NOMO-1 treated with dmso at 0.1 percent for 144 hours (cell line): ENCODE measurements at regions not wholly inside any gene's neighbourhood (a gene's known extent, or its start where the extent isn't known, plus 50 kb on each side); places are given as distances from the start of the nearest gene placed in this dataset.
A peak's percentile ranks its signal among the peaks of the same experiment; 100 is the strongest.

Source experiments
- DNase-seq: peaks from one replicate; lab custom pipeline; 2025; ENCODE audit not compliant: unreplicated experiment; lab: John Stamatoyannopoulos, UW

DNA sequence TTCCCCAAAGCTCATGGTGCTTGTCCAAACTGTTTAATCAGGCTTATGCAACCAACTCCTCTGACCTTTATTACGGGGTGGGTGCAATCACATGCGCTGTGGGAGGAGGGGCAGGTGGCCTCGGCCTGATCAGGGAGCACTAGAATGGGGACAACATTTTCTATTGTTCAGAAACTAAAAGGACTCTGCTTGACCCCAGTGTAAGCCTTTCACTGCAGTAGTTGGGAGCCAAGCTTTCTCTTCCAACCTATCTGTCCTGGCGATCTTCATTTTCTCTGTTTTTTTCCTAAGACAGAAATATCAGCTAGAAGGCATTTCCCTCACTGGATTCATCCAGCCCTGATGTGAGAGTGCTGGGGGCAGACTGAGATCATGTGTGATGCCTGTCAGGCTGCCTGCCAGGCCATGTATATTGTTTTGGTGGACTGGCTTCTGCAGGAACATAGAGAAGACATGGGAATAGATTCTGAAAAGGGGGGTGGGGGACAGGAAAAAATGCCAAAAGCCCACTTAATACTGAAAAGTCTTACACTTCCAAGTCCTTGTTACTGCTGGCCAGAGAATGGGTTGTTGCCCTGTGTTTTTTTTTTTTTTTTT, 627.0 kb upstream of the TBL1XR1 start:
- no peak for DNase-seq

DNA sequence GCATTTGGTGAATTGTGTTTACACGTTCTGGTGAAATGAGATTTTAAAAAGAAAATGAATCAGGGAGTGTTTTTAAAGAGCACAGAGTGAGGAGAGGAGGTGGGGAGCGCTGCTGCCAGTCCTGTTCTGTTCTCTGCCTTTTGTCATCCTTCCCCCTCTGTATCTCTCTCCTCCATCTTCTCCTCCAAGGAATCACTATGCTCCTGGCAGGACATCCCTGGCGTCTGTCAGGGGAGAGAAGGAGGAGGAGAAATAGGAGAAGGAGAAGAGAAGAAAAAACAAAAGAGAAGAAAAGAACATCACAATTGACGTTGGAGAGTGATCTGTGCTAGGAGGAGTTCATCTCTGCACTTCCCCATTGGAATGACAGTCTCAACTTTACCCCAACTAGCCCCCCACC, 627.6 kb upstream of the TBL1XR1 start:
- no peak for DNase-seq

DNA sequence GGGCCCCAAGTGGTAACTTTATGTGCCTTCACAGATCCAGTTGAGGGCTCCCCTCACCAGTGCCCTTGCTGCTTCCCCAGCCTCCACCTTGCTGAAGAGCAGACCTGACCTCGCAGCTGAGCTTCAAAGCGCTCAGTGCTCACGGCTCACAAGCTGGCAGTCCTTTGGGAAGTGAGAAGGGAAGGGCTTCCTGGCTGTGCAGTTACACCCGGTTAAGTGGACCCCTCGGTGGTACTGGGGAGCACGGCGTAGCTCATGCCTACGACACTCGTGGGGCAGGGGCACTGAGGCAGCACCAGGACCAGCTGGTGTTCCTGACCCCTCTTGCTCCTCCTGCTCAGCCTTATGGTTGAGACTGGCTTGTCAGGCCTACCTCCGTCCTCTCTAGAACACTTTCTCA, 629.0 kb upstream of the TBL1XR1 start:
- DNase-seq: no peak

DNA sequence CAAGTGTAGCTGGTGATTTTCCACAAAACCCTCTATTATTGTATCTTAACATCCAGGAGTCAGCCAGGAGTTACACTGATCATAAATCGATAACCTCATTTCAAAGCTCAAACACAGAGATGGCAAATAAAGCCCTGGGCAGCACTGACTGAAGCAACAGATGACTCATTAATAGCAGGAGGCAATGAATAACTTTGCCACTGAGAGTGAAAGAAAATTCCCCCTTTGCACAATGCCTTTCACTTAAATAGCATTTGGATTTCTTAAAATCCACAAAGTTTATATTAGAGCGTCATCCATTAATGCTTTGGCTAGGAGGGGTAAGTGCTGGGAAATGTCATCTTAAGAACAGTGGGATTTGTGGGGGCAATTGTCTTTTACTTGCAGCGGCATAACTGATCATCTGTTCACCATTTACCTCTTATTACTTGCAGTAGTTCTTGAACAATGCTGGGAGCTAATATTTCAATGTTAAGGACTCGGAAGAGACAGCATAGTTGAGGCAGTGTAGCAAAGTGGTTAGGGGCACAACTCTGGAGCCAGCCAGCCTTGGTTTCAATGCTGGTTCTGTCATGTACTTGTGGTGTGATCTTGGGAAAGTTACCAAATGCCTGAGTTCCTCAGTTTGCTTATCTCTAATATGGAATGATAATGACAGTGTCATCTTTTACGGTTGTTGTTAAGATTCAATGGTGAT, 630.4 kb upstream of the TBL1XR1 start:
- DNase-seq: no peak

DNA sequence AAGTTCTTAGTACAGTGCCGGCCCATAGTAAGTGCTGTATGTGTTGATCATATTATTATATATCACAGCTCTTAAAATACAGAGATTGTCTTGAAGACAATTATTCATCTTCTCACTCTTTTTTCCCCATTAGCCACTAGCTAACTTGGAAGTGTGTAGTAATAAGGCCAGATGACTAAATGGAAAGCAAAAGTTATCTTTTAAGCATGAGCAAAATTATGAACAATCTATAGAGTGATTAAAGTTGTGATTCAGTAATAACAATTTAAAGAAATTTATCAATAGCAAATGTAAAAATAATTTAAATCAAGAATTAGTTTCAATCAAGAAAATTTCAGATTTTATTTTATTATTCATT, 630.9 kb upstream of the TBL1XR1 start:
- DNase-seq: no peak

DNA sequence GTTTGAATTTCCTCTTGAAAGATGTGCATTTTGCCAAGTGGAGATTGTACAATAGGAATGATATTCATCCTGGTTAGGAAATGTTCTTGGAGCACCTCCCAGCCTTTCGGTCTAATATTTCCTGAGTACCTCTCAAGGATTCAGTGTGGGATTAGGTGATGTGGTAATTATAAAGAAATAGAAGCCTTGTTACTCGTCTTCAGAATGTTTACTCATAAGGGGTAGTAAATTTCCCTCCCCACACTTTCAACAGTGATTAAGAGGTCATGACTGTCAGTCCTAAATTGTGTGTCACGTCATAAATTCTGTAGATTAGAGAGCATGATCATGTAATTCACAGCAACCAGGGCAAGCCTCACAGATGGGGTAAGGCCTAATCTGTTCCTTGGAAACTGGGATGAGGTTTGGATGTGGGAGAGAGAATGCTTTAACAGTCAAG, 633.1 kb upstream of the TBL1XR1 start:
- DNase-seq: no peak

DNA sequence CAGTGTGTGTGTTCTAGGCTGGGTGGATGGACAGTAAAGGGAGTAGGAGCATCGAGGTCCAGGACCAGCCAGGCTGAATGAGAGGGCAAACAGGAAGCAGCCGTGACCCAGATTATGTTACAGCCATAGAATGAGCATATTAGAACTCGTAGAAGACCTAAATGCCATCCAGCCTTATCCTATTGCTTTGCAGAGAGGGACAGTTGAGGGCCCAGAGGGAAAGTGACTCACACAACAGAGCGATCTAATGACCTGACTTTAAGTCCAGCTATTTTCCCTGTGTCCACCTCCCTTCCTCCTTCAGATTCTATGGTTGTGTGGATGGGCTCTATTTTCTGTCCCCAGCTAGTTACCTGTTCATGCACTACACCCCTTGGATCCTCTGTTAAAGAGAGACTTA, 634.1 kb upstream of the TBL1XR1 start:
- no peak for DNase-seq

DNA sequence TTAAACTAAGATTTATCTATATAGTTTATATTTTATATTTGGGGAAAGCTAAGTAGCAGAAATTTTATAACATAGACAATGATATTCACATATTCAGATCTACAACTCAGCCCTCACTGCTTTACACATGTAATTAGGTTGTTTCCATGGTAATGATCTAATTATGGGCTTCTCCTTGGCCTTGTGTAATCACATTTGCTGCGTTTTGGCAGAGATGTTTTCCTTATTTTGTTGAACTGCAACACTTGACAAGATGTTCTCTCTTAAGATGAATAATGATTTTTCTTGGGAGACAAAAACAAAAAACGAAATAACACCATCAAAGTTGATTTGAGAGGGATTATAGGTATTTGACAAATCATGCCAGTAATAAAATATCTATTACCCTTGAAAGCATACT, 635.6 kb upstream of the TBL1XR1 start:
- DNase-seq: peak; percentile 45

DNA sequence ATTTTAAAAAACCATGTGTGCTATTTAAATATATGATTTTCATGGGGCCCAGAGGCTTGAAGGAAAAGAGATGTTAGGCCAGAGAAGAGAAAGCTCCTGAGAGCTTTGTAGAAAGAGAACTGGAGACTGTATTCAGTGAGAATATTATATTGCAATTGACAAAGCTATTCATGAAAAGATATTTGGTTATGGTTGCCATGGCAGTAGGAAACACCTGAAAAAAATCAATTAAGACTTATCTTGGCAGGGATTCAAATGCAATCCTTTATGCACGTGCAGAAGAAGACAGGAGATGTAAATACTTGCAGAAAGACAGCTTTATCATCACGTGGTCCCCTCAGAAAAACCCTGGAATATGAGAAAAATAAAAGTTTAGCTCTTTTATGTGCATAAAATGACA, 636.0 kb upstream of the TBL1XR1 start:
- no peak for DNase-seq

DNA sequence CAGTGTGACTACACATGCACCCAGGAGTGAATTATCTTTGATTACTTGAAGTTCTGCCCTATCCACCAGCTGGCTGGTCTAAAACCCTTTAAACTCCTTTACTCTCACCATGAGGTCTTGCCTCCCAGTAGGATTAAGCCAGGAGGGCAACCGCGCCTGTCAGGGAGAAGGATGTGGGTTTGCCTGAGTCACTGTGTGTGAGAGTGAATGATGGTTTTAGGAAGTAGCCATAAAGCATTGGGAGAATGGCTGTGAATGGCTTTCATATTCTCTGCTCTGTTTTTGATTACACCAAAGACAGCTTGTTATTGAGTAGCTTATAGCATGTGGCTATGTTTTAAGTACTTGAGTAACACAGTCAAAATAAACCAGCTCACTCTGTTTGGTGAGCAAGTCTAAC, 637.7 kb upstream of the TBL1XR1 start:
- DNase-seq: peak; percentile 83

DNA sequence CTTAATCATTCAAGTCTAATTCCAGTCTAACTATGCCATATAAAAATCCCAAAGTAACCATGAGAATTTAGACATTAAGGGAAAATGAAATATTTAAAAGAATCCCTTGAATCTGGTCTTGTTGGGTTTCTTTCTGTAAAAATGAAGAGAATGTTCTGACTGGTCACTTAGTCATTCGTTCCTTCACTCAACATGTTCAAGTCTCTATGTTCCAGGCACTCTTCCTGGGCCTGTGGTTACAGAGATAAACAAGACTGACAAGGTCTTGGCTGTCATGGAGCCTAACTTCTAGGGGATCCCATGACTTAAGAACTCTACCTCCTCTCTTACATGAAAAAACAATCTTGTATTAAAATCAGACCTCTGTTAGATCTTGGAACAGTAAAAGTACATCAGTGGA, 638.6 kb upstream of the TBL1XR1 start:
- DNase-seq: no peak

DNA sequence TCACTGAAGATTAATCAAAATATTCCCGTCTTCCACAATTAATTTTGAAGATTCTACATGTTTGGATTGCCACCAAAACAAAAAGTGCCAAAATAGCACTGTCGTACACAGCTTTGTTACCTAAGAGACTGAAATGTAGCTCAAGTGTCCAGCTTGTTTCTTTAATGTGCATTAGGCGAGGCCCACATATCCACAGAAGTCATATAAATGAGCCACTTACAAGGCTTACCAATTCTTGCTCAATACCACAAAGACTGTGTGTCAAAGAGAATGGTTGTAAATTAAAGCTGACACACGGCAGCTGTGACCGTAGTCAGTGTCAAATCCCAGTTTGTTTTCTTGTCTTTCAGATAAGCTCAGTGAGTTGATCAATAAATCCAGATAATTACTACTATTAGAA, 639.4 kb upstream of the TBL1XR1 start:
- peak; percentile 60 for DNase-seq

DNA sequence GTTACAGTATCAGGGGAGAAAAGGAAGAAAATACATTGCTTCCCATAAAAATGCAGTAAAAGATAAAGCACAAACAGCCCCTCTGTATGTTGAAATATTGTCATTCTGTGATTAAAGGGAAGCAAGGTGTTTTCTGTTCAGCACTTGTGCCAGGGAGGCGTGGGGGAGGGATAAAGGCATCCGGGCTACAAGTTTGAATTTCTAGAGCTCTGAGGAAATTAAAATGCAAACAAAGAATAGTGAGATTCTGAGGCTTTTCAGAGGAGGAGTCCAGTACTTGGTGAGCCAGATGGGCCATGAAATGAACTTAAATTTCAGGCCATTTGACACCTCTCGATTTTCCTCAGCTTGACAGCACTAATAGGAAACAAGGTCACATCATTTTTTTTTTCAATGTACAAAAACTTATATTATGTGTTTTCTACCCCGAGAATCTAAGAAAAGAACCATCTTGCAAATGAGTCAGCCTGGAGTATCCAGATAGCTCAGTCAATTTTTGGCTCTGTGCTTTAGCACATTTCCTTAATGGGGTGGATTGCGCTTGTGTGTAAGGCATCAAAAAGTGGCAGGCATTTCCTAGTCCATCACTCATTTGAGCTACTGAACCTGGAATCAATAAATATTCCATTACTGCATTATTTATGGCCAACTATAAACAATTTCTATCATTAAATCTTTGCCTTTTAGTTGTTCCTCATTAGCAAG, 640.8 kb upstream of the TBL1XR1 start:
- no peak for DNase-seq

DNA sequence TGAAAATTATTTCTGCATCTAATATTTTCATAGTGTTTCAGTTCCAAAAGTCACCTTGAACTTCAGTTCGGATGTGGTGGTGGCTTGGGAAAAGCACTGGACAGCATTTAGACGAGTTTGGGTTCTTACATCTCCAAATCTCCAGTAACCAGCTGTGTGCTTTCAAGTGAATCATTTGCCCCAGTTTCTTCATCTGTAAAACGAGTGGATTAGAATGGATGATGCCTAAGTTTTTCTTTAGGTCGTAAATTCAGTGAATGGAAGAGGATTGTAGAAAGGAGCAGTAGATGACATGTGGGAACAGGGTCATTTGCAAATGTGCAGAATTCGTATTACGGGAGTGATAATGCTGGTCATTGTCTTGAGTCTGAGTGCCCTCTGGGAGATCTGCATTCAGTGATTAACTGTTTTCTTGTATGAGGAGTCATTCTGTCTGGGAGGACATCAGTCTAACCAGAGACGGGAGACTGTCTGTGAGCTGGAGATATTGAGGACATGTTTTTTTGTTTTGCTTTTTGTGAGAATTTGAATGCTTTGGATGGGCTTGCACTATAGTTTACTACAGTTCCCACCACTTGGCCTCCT, 641.6 kb upstream of the TBL1XR1 start:
- DNase-seq: no peak

DNA sequence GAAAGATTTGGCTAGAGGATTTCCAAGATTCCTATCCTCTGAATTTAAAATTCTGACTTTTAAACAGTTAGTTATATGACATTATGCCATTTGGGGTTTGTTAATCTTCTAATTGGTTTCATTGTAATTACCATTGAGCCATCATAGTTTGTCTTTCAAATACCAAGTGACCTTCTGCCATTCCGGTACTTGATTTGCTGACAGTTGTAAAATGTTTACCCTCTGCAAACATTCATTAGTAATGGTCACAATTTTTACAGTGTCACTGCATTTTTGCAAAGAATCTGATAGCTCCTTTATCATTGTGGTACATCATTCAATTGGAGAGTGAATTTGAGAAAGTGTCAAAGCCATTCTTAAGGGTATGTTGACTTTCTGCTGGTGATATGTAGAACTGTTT, 645.0 kb upstream of the TBL1XR1 start:
- DNase-seq: no peak

DNA sequence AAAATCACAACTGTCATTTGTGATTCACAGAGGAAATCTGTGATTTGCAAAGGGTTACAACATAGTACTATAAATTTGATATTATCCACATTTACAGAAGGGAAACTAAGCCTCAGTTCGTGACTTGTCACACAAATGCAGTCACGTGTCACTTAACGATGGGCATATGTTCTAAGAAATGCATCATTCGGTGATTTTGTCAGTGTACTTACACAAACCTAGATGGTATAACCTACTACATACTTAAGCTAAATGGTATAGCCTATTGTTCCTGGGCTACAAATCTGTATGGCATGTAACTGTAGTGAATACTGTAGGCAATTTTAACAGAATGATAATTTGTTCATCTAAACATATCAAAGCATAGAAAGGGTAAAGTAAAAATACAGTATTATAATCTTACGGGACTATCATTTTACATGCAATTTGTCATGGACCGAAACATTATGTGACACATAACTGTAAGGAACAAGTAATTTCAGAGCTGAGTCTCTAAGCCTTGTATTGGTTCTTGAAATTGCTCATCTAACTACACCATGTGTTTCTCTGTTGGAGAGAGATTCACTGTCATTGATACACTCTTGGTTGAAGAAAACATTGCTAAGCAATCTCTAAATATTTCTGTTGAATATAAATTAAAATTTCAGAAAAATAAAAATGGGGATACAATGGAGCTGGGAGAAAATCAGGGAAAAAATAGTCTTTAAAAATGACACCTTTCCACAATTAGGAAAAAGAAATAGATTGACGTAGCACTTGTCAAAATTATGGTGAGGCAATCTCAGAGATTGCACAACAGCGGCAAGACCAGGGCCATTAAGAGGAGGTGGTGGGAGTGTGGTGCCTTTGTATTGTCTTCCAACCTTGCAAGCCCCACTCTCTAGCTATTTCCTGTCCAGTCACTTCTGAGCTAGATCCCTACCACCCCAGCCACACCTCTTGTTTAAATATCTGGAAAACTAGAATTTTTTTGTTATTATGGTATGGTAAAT, 645.8 kb upstream of the TBL1XR1 start:
- DNase-seq: peak; percentile 12

DNA sequence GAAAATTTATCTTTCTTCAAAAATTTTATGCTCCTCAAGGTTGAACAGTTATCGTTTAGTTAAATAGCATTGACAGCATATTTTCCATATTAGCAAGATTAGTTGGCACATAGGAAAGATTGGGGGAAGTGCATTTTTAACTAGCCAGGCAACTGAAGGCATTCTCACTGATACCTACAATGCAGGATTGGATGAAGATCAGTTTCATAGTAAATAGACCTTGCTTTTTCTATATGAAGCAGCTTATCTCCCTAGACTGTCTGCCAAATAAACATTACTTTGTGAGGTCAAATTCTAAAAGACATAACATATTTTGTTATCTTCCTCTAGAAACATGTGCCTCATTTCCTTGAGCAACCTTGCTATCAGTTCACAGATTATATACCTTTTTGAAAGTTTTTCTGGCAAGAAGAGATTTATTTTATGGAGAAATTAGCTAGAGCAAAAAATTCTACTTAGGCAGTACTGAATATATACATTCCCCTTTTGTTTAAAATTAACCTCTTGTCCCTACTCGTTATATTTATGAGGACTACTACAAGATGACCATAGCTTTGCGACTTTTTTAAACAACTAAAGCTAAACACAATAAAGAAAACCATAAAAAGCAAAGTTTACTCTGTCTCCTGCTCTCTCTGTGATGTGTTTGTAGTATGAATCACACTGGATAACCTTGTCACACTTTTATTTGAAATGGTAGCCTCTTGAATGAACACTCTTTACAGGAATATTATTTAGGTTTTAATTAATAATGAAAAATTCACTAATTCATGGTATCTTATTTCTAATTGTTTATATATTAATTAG, 654.9 kb upstream of the TBL1XR1 start:
- DNase-seq: no peak

DNA sequence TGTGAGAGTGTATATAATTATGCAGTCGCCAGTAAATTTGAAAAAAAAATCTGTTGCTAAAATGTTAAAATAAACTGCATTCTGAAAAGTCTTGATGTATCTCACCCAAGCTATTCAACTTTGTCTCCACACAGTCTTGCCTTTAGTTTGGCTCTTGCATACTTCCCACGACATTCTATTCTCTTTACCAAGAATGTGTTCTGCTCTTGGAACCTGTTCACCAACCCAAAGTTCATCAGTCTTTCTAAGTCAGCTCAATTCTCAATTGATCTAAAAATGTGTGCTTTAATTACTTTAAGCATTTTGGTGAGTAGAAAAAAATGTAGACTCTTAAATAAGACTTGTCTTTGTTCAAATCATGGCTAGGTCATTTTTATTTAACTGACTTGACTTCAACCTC, 657.7 kb upstream of the TBL1XR1 start:
- DNase-seq: no peak

DNA sequence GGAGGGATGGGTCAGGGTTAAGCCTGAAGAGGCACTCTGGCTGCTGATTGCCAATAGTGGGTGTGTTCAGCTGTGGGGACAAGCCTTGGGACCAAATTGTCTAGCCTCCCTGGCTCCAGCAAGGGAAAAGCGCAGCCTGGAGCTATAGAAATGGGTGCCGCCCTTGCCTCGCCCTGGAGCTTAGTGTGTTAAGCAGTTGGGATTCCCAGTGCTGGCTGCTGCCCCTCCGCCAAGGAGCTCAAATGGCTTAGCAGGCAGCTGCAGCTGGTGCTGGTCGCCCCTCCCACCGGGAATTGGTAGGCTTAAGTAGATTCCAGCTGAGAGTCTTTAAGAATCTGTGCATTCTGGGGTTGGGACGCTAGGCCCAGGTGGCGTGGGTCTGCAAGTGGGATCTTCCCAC, 662.9 kb upstream of the TBL1XR1 start:
- no peak for DNase-seq

DNA sequence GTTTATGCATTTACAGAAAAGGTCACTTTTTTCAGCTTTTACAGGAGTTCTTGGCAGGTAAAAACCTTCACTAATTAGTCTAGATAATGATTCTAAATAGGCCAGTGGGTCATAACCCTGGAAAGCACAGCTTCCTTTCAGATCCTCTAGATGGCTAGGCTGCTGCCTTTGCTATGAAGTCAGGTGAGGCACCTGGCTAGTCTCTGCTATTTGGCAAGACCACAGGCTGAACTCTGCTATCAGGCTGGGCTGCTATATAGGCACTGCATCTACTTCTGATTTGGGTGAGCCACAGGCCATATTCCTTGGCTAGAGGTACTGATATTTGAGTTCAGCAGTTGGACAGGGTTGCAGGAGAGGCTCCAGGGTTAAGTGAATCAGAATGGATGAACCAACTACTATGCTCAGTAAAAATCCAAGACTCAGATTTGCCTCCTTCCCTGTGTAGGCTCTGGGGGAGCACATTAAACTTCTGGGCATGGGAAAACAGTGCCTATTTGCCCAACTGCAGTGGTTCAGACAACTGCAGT, 665.7 kb upstream of the TBL1XR1 start:
- DNase-seq: no peak
